Osteoblast (primary cell): ENCODE measurements at regions not wholly inside any gene's neighbourhood (a gene's known extent, or its start where the extent isn't known, plus 50 kb on each side); places are given as distances from the start of the nearest gene placed in this dataset.

Experiments used
- DNase-seq: peaks from one replicate; pipeline ENCODE4 v3.0.0; 2011; ENCODE audit warnings: low spot score, mixed read lengths; ENCODE audit not compliant: insufficient read length; ENCODE audit errors: missing footprints
- H2AFZ ChIP-seq: 2 replicates; pipeline ENCODE4 v1.6.0; 2011; ENCODE audit warnings: mild to moderate bottlenecking, low read length
- H3K27ac ChIP-seq: 2 replicates; pipeline ENCODE4 v1.5.1; 2011; ENCODE audit warnings: mild to moderate bottlenecking, low read depth, low read length, moderate library complexity
- H3K27me3 ChIP-seq: 2 replicates; pipeline ENCODE4 v1.6.0; 2012; ENCODE audit warnings: mild to moderate bottlenecking, control low read depth, inconsistent platforms, low read length, moderate library complexity; ENCODE audit not compliant: insufficient read depth
- H3K36me3 ChIP-seq: 2 replicates; pipeline ENCODE4 v1.5.1; 2011; ENCODE audit warnings: mild to moderate bottlenecking, low read length, control low read depth, moderate library complexity; ENCODE audit not compliant: insufficient read depth
- H3K4me1 ChIP-seq: 2 replicates; pipeline ENCODE4 v1.5.1; 2011; ENCODE audit warnings: mild to moderate bottlenecking, low read length, control low read depth, moderate library complexity; ENCODE audit not compliant: insufficient read depth
- H3K4me2 ChIP-seq: 2 replicates; pipeline ENCODE4 v1.6.0; 2011; ENCODE audit warnings: mild to moderate bottlenecking, low read length; ENCODE audit not compliant: insufficient read depth
- H3K4me3 ChIP-seq: fragments of 200-600 bp; sonication (generic); 3 replicates; pipeline ENCODE4 v1.5.1; 2012; ENCODE audit warnings: mild to moderate bottlenecking, low read length, inconsistent platforms; ENCODE audit not compliant: insufficient read depth
- H3K79me2 ChIP-seq: 2 replicates; pipeline ENCODE4 v1.6.0; 2012; ENCODE audit warnings: mild to moderate bottlenecking, low read length, control low read depth, inconsistent platforms; ENCODE audit not compliant: insufficient read depth
- H3K9me3 ChIP-seq: 2 replicates; pipeline ENCODE4 v1.5.1; 2011; ENCODE audit warnings: low read depth, low read length, control low read depth
- H4K20me1 ChIP-seq: 2 replicates; pipeline ENCODE4 v1.6.0; 2012; ENCODE audit warnings: mild to moderate bottlenecking, low read length, control low read depth; ENCODE audit not compliant: insufficient read depth
- TF ChIP-seq, protein P1 (sequence below): IDR thresholded peaks from 2 replicates; pipeline ENCODE4 v1.5.1; 2011; ENCODE audit warnings: mild to moderate bottlenecking, low read depth, low read length, moderate library complexity; ENCODE audit errors: extremely low read depth

DNA sequence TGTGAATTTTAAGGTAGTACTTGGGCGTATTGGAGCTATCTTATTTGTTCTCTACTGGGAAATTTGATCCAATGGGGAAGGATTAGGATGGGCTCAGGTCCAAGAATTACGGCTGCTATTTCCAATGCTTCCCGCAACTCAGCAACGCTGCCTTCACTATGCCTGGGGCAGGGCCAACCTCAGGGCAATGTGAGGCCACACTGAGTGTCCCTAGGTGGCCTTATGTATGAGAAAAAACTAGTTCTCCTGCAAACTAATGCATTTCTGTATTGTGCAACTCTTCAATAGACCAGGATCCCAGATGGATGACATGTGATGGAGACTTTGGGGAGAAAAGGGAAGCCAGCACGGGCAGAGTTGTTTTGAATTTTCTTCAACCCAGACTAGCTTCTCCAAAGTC lies 168.1 kb downstream of the DUSP10 start:
- no peak overlapping the region for H3K4me2 ChIP-seq
- DNase-seq = no peak
- H4K20me1 ChIP-seq = no peaks in the 10 kb centered on the region
- H3K4me3 ChIP-seq = no peak overlapping the region
- TF ChIP-seq, protein P1, sequence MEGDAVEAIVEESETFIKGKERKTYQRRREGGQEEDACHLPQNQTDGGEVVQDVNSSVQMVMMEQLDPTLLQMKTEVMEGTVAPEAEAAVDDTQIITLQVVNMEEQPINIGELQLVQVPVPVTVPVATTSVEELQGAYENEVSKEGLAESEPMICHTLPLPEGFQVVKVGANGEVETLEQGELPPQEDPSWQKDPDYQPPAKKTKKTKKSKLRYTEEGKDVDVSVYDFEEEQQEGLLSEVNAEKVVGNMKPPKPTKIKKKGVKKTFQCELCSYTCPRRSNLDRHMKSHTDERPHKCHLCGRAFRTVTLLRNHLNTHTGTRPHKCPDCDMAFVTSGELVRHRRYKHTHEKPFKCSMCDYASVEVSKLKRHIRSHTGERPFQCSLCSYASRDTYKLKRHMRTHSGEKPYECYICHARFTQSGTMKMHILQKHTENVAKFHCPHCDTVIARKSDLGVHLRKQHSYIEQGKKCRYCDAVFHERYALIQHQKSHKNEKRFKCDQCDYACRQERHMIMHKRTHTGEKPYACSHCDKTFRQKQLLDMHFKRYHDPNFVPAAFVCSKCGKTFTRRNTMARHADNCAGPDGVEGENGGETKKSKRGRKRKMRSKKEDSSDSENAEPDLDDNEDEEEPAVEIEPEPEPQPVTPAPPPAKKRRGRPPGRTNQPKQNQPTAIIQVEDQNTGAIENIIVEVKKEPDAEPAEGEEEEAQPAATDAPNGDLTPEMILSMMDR = no peak
- no peaks in the 10 kb centered on the region for H3K36me3 ChIP-seq
- no peaks in the 10 kb centered on the region for H3K27me3 ChIP-seq
- no peaks in the 10 kb centered on the region for H3K79me2 ChIP-seq
- no peak overlapping the region for H2AFZ ChIP-seq
- no peak overlapping the region for H3K27ac ChIP-seq
- no peaks in the 10 kb centered on the region for H3K4me1 ChIP-seq
- no peaks in the 10 kb centered on the region for H3K9me3 ChIP-seq

DNA sequence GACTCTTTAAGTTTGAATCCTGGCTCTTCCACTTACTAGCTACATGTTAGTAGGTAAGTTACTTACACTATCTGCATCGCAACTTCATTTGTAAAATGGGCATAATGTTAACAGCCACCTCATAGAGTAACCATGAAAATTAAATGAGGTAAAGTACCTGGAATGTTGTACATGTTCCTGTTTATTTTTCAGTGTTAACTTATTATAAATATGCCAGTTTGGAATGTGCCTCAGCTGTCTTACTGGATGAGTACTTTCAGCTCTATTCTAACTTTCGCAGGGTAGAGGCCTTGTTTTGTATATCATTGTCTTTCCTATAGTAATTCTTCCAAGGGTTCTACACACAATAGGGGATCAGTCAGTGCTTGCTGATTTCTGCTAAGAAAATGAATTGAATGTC lies 167.4 kb downstream of the DUSP10 start:
- no peaks in the 10 kb centered on the region for H3K27me3 ChIP-seq
- no peak overlapping the region for H3K4me2 ChIP-seq
- no peaks in the 10 kb centered on the region for H3K79me2 ChIP-seq
- H4K20me1 ChIP-seq = no peaks in the 10 kb centered on the region
- DNase-seq = no peak
- no peaks in the 10 kb centered on the region for H3K36me3 ChIP-seq
- TF ChIP-seq, protein P1 = no peak
- H3K27ac ChIP-seq = no peak overlapping the region
- no peak overlapping the region for H2AFZ ChIP-seq
- no peaks in the 10 kb centered on the region for H3K9me3 ChIP-seq
- H3K4me3 ChIP-seq = no peak overlapping the region
- H3K4me1 ChIP-seq = no peaks in the 10 kb centered on the region

DNA sequence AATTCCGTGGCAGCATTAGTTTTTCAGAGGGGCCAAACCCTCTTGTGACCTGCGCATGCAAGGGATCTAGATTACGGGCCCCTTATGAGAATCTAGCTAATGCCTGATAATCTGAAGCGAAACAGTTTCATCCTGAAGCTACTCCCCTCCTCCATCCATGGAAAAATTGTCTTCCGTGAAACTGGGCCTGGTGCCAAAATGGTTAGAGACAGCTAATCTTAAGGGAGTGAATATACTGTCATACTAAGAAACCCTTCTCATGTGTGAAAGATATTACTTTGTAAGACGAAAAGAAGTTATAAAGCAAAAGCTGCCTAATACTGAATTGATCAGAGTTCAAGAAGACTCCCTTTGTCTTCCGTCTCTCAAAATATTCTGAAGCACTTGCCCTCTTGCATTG lies 166.3 kb downstream of the DUSP10 start:
- no peaks in the 10 kb centered on the region for H3K4me1 ChIP-seq
- TF ChIP-seq, protein P1 = no peak
- no peaks in the 10 kb centered on the region for H3K27me3 ChIP-seq
- H3K36me3 ChIP-seq = no peaks in the 10 kb centered on the region
- H3K9me3 ChIP-seq = no peaks in the 10 kb centered on the region
- no peak overlapping the region for H3K27ac ChIP-seq
- DNase-seq = no peak
- H3K4me2 ChIP-seq = no peak overlapping the region
- H3K79me2 ChIP-seq = no peaks in the 10 kb centered on the region
- H4K20me1 ChIP-seq = no peaks in the 10 kb centered on the region
- no peak overlapping the region for H3K4me3 ChIP-seq
- no peak overlapping the region for H2AFZ ChIP-seq

DNA sequence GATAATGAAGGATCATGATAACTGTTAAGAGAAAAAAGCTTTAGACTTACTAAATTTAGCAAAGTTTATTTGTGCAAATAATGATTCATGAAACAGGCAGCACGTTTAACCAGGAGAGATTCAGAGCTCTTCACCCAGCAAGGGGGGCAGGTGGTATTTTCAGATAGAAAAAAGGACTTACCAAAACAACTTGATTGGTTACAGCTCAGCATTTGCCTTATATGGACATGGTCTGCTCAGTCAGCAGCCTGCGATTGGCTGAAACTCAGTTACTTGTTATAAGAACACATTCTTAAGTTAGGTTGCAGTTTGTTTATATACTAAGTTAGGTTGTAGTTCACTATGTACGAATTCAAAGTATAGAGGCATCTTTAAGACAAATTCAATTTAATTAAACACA lies 165.6 kb downstream of the DUSP10 start:
- Histone ChIP-seq H4K20me1 (no peaks in the 10 kb centered on the region), H3K27ac (no peak overlapping the region), H3K9me3 (no peaks in the 10 kb centered on the region), H3K36me3 (no peaks in the 10 kb centered on the region), H2AFZ (peak overlapping the region; percentile 60), H3K79me2 (no peaks in the 10 kb centered on the region), H3K4me2 (no peak overlapping the region), H3K4me3 (no peak overlapping the region), H3K27me3 (no peaks in the 10 kb centered on the region), H3K4me1 (no peaks in the 10 kb centered on the region)
- TF ChIP-seq, protein P1 = no peak
- no peak for DNase-seq
